Activated CD8-positive, alpha-beta memory T cell treated with anti-CD3 and anti-CD28 coated beads, Interleukin-2, amount 50 U/mL, for 24 hours (primary cell): ENCODE measurements at regions not wholly inside any gene's neighbourhood (a gene's known extent, or its start where the extent isn't known, plus 50 kb on each side); places are given as distances from the start of the nearest gene placed in this dataset.
"Not testable (repeated sequence)": the region's sequence is repeated elsewhere in the genome, so short reads cannot be mapped to it uniquely, and the experiment has no call there.

ENCODE experiments used
- DNase-seq: peaks from one replicate; pipeline ENCODE4 v3.0.0-alpha.2; 2020; ENCODE audit errors: extremely low read depth

- DNase-seq = no peak
These were observed 293.9 kb downstream of the QKI start for GRCh38 chr6:163708466-163708865.

- DNase-seq = no peak
These were observed 293.2 kb downstream of the QKI start for GRCh38 chr6:163707387-163708355.

- no peak for DNase-seq
These were observed 292.1 kb downstream of the QKI start for GRCh38 chr6:163706500-163707087.

- no peak for DNase-seq
These were observed 291.4 kb downstream of the QKI start for GRCh38 chr6:163705923-163706322.

GRCh38 chr6:163702736-163703135 is 288.2 kb downstream of the QKI start:
- no peak for DNase-seq

GRCh38 chr6:163701762-163702161 is 287.2 kb downstream of the QKI start:
- DNase-seq = no peak

GRCh38 chr6:163698086-163698485 is 283.6 kb downstream of the QKI start:
- no peak for DNase-seq

- not testable (repeated sequence) for DNase-seq
These were observed 281.8 kb downstream of the QKI start for GRCh38 chr6:163696311-163696710.

- DNase-seq = no peak
These were observed 280.9 kb downstream of the QKI start for GRCh38 chr6:163695414-163695864.

- DNase-seq = no peak
These were observed 280.5 kb downstream of the QKI start for GRCh38 chr6:163694988-163695398.

- DNase-seq = no peak
These were observed 279.6 kb downstream of the QKI start for GRCh38 chr6:163694072-163694471.

- DNase-seq = no peak
These were observed 276.5 kb downstream of the QKI start for GRCh38 chr6:163691049-163691448.

GRCh38 chr6:163688739-163689362 is 274.3 kb downstream of the QKI start:
- no peak for DNase-seq

GRCh38 chr6:163687075-163687474 is 272.6 kb downstream of the QKI start:
- no peak for DNase-seq

GRCh38 chr6:163686301-163686700 is 271.8 kb downstream of the QKI start:
- no peak for DNase-seq

- no peak for DNase-seq
These were observed 268.6 kb downstream of the QKI start for GRCh38 chr6:163683105-163683622.

- DNase-seq = no peak
These were observed 265.2 kb downstream of the QKI start for GRCh38 chr6:163679753-163680152.

- no peak for DNase-seq
These were observed 264.6 kb downstream of the QKI start for GRCh38 chr6:163679012-163679660.

GRCh38 chr6:163675611-163676010 is 261.1 kb downstream of the QKI start:
- DNase-seq = no peak

GRCh38 chr6:163672710-163673109 is 258.2 kb downstream of the QKI start:
- no peak for DNase-seq

GRCh38 chr6:163671791-163672190 is 257.3 kb downstream of the QKI start:
- DNase-seq = no peak

- DNase-seq = no peak
These were observed 256.8 kb downstream of the QKI start for GRCh38 chr6:163671355-163671754.
